Common myeloid progenitor, CD34-positive (primary cell): ENCODE measurements at regions not wholly inside any gene's neighbourhood (a gene's known extent, or its start where the extent isn't known, plus 50 kb on each side); places are given as distances from the start of the nearest gene placed in this dataset.

ENCODE experiments used
- CTCF ChIA-PET: fragments of 350-600 bp; sonication (Branson Sonifier 250); formaldehyde crosslinking; loops from one replicate; lab custom pipeline; 2021; ENCODE audit warnings: antibody characterized with exemption; lab: Charles Lee
- POLR2A ChIA-PET: fragments of 350-600 bp; sonication (Branson Sonifier 250); formaldehyde crosslinking; loops from one replicate; lab custom pipeline; 2021; ENCODE audit warnings: antibody characterized with exemption; lab: Charles Lee
- DNase-seq, 3 donors: peaks; one replicate each; pipeline versions ENCODE4 v3.0.0 to v3.0.0-alpha.2; 2013
- H3K27ac ChIP-seq, 2 experiments: 1 replicate in 1 of 2; 2 replicates in 1 of 2; pipeline ENCODE4 v1.7.0; 2013; ENCODE audit warnings: inconsistent platforms in 2 of 2, low read length in 2 of 2, mild to moderate bottlenecking in 2 of 2, low read depth in 1 of 2, moderate library complexity in 1 of 2; ENCODE audit not compliant: severe bottlenecking in 2 of 2, insufficient read depth in 1 of 2, poor library complexity in 1 of 2
- H3K27me3 ChIP-seq, 5 experiments: replicated peaks in 2 of 5; 1 replicate in 3 of 5; 2 replicates in 2 of 5; pipeline versions ENCODE4 v1.6.1 to v1.7.0; 2013; ENCODE audit warnings: low read length in 4 of 5, mild to moderate bottlenecking in 2 of 5, moderate library complexity in 2 of 5, inconsistent platforms in 1 of 5; ENCODE audit not compliant: insufficient read depth in 5 of 5, control insufficient read depth in 4 of 5
- H3K36me3 ChIP-seq, 4 experiments: 1 replicate in 2 of 4; 2 replicates in 2 of 4; pipeline versions ENCODE4 v1.6.1 to v1.7.0; 2013; ENCODE audit warnings: low read length in 3 of 4, control low read depth in 1 of 4, mild to moderate bottlenecking in 1 of 4; ENCODE audit not compliant: control insufficient read depth in 4 of 4, insufficient read depth in 4 of 4
- H3K4me1 ChIP-seq, 4 experiments: 1 replicate in 3 of 4; 2 replicates in 1 of 4; pipeline versions ENCODE4 v1.6.1 to v1.7.1; 2013; ENCODE audit warnings: low read length in 3 of 4, mild to moderate bottlenecking in 3 of 4, control low read depth in 1 of 4, inconsistent platforms in 1 of 4, moderate library complexity in 1 of 4; ENCODE audit not compliant: control insufficient read depth in 4 of 4, insufficient read depth in 4 of 4; ENCODE audit errors: control extremely low read depth in 1 of 4
- H3K4me3 ChIP-seq, 7 experiments: 1 replicate in 4 of 7; 2 replicates in 3 of 7; pipeline versions ENCODE4 v1.5.1 to v1.7.0; 2013; ENCODE audit warnings: mild to moderate bottlenecking in 7 of 7, low read length in 6 of 7, moderate library complexity in 6 of 7, inconsistent platforms in 2 of 7, low read depth in 2 of 7, control low read depth in 1 of 7; ENCODE audit not compliant: insufficient read depth in 4 of 7, control insufficient read depth in 1 of 7; ENCODE audit errors: extremely low read depth in 1 of 7
- H3K9me3 ChIP-seq, 5 experiments: 1 replicate in 4 of 5; 2 replicates in 1 of 5; pipeline versions ENCODE4 v1.6.1 to v1.7.1; 2013; ENCODE audit warnings: low read length in 4 of 5, mild to moderate bottlenecking in 2 of 5, inconsistent platforms in 1 of 5, low read depth in 1 of 5, moderate library complexity in 1 of 5; ENCODE audit not compliant: control insufficient read depth in 4 of 5, insufficient read depth in 2 of 5; ENCODE audit errors: control extremely low read depth in 1 of 5
- WGBS: methylation state at CpG from one replicate; pipeline ENCODE4 v1.1.5; 2013; ENCODE audit not compliant: insufficient coverage; 5-methylcytosine and 5-hydroxymethylcytosine counted together

- ChIA-PET POLR2A (no interaction called here), CTCF (interaction anchor here (2.5 kb wide), 1 partner anchor 10 kb away, joined by 8 read pairs; no protein-coding TSS in a partner anchor)
- Histone ChIP-seq H3K4me1 (peaks cover 1 to 21% (median 12%) of the 10 kb centered on the region in 4 experiments), H3K9me3 (peaks cover 0 to 4% (median 0%) of the 10 kb centered on the region in 5 experiments), H3K4me3 (no peak overlapping the region), H3K27ac (no peak overlapping the region), H3K27me3 (no peaks in the 10 kb centered on the region), H3K36me3 (peaks cover 0 to 8% (median 0%) of the 10 kb centered on the region in 4 experiments)
- no peak for DNase-seq
- WGBS: 94% methylated on average over 4 of the region's 7 CpGs
These were observed 451.3 kb downstream of the SHQ1 start for GRCh38 chr3:72396899-72397298.

- DNase-seq: no peak
- ChIA-PET POLR2A (no interaction called here), CTCF (interaction anchor here (1.1 to 3.3 kb wide), 5 partner anchors 9 to 65 kb away, joined by 3 to 10 read pairs (median 6); no protein-coding TSS in a partner anchor)
- Histone ChIP-seq H3K27ac (no peak overlapping the region), H3K36me3 (peaks cover 0 to 8% (median 0%) of the 10 kb centered on the region in 4 experiments), H3K9me3 (peaks cover 0 to 4% (median 0%) of the 10 kb centered on the region in 5 experiments), H3K4me3 (no peak overlapping the region), H3K4me1 (peaks cover 4 to 30% (median 17%) of the 10 kb centered on the region in 4 experiments), H3K27me3 (no peaks in the 10 kb centered on the region)
- WGBS: 100% methylated on average over 3 of the region's 3 CpGs
These were observed 452.4 kb downstream of the SHQ1 start for GRCh38 chr3:72395776-72396311.

DNA sequence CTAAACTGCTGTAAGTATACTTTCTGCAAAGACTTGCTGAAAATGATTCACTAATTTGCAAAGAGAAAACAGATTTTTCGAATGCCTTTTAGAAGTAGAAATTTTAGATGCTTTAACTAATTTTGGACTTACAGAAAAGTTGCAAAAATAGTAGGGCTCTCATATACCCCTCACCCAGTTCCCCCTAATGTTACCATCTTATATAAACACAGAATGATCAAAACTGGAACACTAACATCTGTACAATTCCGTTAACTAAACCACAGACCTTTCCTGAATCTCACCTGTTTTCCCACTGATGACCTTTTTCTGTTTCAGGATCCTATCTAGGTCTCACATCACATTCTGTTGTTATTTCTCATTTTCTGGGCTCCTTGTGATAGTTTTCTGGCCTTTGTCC lies 454.8 kb downstream of the SHQ1 start:
- POLR2A ChIA-PET: interaction anchor here (0.7 kb wide), 1 partner anchor 52 kb away, joined by 4 read pairs; no protein-coding TSS in a partner anchor

DNA sequence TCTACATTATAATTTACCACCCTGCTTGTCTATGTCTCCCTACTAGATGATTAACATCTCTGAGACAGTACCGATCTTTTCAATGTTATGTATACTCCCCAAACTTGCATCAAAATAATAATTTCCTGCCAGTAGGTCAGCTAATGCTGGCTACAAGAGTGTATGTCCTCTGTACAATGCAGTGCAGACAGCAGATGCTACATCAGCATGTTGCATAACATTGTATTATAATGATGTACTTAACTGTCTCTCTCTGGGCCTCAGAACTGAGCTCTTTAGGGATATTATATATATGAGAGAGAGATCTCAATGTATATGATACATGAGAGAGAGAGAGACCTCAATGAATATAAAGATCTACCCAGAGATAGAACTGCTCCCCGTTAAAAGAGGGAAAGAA lies 456.6 kb downstream of the SHQ1 start:
- no peak for DNase-seq
- WGBS: no CpG with 5 or more reads among the region's 2 CpGs
- peaks cover 0 to 4% (median 0%) of the 10 kb centered on the region in 5 experiments for H3K9me3 ChIP-seq
- no peak overlapping the region for H3K27ac ChIP-seq
- ChIA-PET CTCF (interaction anchor here (1.0 to 1.6 kb wide), 6 partner anchors 8 to 430 kb away, joined by 3 to 7 read pairs (median 4); no protein-coding TSS in a partner anchor), POLR2A (no interaction called here)
- H3K36me3 ChIP-seq: peaks cover 0 to 2% (median 0%) of the 10 kb centered on the region in 4 experiments
- H3K4me1 ChIP-seq: peaks cover 5 to 25% (median 15%) of the 10 kb centered on the region in 4 experiments
- H3K4me3 ChIP-seq: no peak overlapping the region
- H3K27me3 ChIP-seq: no peaks in the 10 kb centered on the region

More for the DNA sequence above, 454.8 kb downstream of the SHQ1 start:
- H3K9me3 ChIP-seq: peaks cover 0 to 4% (median 0%) of the 10 kb centered on the region in 5 experiments
- H3K36me3 ChIP-seq: peaks cover 0 to 2% (median 0%) of the 10 kb centered on the region in 4 experiments
- WGBS: 80% methylated on average over 1 of the region's 2 CpGs
- CTCF ChIA-PET: interaction anchor here (1.0 to 3.3 kb wide), 2 partner anchors 16 to 46 kb away, joined by 3 to 10 read pairs; no protein-coding TSS in a partner anchor
- no peak overlapping the region for H3K27ac ChIP-seq
- H3K27me3 ChIP-seq: no peaks in the 10 kb centered on the region
- H3K4me1 ChIP-seq: peaks cover 4 to 27% (median 14%) of the 10 kb centered on the region in 4 experiments
- H3K4me3 ChIP-seq: no peak overlapping the region
- DNase-seq: no peak

GRCh38 chr3:72390841-72391240 lies 457.4 kb downstream of the SHQ1 start:
- WGBS: 60% methylated on average over 1 of the region's 3 CpGs
- ChIA-PET POLR2A (no interaction called here), CTCF (no interaction called here)
- DNase-seq: no peak
- peaks cover 0 to 4% (median 0%) of the 10 kb centered on the region in 5 experiments for H3K9me3 ChIP-seq
- no peak overlapping the region for H3K4me3 ChIP-seq
- H3K27ac ChIP-seq: no peak overlapping the region
- peaks cover 5 to 28% (median 15%) of the 10 kb centered on the region in 4 experiments for H3K4me1 ChIP-seq
- H3K36me3 ChIP-seq: peaks cover 0 to 2% (median 0%) of the 10 kb centered on the region in 4 experiments
- no peaks in the 10 kb centered on the region for H3K27me3 ChIP-seq

- ChIA-PET POLR2A (no interaction called here), CTCF (interaction anchor here (1.1 kb wide), 1 partner anchor 10 kb away, joined by 4 read pairs; no protein-coding TSS in a partner anchor)
- Histone ChIP-seq H3K4me3 (no peak overlapping the region), H3K27me3 (no peaks in the 10 kb centered on the region), H3K27ac (no peak overlapping the region), H3K4me1 (peaks cover 9 to 44% (median 23%) of the 10 kb centered on the region in 4 experiments), H3K36me3 (peaks cover 0 to 2% (median 0%) of the 10 kb centered on the region in 4 experiments), H3K9me3 (peaks cover 0 to 2% (median 0%) of the 10 kb centered on the region in 5 experiments)
- DNase-seq: no peak
- WGBS: 100% methylated on average over 1 of the region's 2 CpGs
These were observed 459.6 kb downstream of the SHQ1 start for GRCh38 chr3:72388644-72389043.

GRCh38 chr3:72388117-72388516 lies 460.1 kb downstream of the SHQ1 start:
- CTCF ChIA-PET: interaction anchor here (1.1 kb wide), 1 partner anchor 10 kb away, joined by 4 read pairs; no protein-coding TSS in a partner anchor
- H3K27ac ChIP-seq: no peak overlapping the region
- DNase-seq: no peak
- no peaks in the 10 kb centered on the region for H3K27me3 ChIP-seq
- no peaks in the 10 kb centered on the region for H3K9me3 ChIP-seq
- peaks cover 0 to under 1% (median 0%) of the 10 kb centered on the region in 4 experiments for H3K36me3 ChIP-seq
- peaks cover 9 to 50% (median 25%) of the 10 kb centered on the region in 4 experiments for H3K4me1 ChIP-seq
- 100% methylated on average over 2 of the region's 4 CpGs for WGBS
- H3K4me3 ChIP-seq: no peak overlapping the region
- POLR2A ChIA-PET: no interaction called here
